NCI-H2196 (cell line): ENCODE measurements at regions not wholly inside any gene's neighbourhood (a gene's known extent, or its start where the extent isn't known, plus 50 kb on each side); places are given as distances from the start of the nearest gene placed in this dataset.

ENCODE experiments used
- DNase-seq: peaks from one replicate; lab custom pipeline; 2025; ENCODE audit not compliant: unreplicated experiment; lab: John Stamatoyannopoulos, UW

GRCh38 chr5:33361781-33362180 is 79.0 kb upstream of the TARS1 start:
- DNase-seq, result no peak

DNA sequence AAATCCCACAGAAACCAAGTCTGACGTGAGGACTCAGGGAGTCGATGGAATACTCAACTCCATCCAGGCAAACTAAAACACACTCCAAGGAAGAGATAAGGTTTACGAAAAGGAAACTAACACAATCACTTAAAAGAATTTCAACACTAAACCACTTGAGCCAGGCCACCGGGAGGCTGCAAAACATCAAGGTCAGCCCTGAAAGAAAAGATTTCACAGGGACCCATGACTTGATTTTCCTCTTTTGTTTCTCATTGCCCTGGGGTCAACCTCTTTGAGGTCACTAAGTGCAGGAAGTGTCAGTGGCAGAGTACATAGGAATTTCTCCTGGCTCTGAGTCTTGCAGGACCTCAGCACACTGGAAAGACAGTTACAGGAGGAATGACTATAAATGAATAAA is 77.8 kb upstream of the TARS1 start:
- no peak for DNase-seq

GRCh38 chr5:33363537-33363936 is 77.2 kb upstream of the TARS1 start:
- no peak for DNase-seq

- DNase-seq, result no peak
Observed at GRCh38 chr5:33364406-33364805, 76.4 kb upstream of the TARS1 start.

DNA sequence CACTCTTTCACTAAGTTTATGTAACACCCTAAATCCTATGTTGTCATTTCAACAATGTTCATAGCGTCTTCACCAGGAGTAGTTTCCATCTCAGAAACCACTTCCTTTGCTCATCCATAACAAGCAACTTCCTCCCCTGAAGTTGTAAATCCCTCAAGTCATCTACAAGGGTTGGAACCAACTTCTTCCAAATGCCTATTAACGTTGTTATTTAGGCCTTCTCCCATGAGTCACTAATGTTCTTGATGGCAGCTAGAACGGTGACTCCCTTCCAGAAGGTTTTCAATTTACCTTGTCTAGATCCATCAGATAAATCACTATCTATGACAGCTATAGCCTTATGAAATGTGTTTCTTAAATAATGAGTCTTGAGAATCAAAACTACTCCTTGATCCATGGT is 73.3 kb upstream of the TARS1 start:
- no peak for DNase-seq

DNA sequence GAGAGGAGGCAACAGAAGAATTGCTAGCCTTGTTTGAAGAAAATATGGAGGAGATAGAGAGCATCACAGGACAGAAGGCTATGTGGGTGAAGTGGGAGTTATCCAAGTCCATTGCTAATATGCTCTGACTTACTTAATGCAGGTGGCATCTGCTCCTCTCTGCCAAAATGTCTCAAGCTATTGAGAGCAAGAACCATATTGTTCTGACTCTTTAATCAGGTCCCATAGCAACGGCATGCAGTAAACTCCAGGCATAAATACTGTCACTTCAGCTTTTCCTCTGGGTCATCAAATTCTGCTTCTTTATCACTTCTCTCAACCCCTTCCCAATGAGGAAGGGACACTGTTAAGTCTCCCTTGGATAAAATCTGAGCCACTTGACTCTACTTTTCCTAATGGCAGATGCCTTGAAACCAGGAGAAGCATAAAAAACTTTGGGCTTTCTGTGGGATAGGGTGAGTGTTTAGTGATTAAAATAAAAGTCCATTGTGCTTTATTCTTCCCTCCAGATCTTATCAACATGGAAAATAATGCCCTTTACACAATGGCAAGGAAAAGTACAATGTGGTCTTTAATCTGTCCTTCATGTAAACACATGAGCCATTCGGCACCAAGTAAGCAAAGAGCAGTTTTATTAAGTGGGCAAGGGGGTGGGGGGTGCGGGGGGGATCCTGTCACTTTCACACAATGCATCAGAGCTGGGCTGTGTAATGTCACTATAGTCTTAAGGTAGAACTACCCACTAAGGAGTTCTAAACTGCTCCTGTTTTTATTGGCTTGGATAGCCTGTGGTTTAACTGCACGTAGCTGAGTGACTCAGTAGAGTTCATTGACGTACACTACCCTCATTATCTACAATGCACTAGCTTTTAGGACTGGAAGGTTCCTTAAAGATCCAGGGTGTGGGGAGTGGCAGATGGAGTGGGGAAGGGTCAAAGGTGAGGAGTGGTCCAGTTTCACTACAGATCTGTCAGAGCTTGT is 71.0 kb upstream of the TARS1 start:
- no peak for DNase-seq

GRCh38 chr5:33370466-33370859 is 70.3 kb upstream of the TARS1 start:
- no peak for DNase-seq

DNA sequence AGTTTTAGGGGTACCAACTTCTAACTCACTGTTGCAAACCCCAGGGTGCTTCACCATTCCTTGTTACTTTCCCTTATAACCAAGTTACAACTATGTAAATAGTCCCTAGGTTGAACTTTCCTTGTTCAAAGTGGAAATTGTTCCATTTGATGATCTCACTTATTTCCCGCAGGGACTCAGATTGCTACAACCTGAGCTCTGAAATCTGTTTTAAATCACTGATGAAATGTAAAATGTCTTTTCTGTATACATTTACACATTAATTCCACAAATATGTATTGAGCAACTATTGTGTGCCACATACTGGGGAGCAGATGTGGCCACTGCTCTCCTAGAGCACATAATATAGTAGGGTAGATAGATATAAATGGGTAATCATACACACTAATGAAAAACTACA is 69.1 kb upstream of the TARS1 start:
- no peak for DNase-seq

DNA sequence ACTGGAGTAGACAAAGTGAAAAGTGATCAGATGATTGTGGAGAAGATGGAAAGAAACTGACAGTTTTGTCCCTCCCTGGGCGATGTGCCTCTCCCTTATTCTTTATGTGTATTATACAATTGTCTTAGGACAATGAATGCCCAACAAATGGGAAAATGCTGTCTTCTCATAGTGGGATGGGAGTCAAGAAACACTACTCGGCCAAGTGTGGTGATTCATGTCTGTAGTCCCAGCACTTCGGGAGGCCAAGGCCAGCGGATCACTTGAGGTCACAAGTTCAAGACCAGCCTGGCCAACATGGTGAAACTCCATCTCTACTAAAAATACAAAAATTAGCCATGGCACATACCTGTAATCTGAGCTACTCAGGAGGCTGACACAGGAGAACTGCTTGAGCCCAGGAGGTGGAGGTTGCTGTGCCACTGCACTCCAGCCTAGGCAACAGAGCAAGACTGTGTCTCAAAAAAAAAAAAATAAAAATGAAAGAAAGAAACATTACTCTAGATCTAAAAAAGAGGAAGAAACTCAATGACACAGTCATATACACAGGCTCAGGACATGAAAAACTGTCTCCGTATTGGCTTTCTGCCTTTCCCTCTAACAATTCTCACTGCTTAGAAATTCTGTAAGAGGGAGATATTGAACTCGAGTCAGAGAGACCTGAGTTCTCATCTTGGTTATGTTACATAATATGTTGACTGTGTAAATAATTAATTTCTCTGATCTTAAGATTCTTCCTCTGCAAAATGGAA is 67.9 kb upstream of the TARS1 start:
- DNase-seq, result no peak

DNA sequence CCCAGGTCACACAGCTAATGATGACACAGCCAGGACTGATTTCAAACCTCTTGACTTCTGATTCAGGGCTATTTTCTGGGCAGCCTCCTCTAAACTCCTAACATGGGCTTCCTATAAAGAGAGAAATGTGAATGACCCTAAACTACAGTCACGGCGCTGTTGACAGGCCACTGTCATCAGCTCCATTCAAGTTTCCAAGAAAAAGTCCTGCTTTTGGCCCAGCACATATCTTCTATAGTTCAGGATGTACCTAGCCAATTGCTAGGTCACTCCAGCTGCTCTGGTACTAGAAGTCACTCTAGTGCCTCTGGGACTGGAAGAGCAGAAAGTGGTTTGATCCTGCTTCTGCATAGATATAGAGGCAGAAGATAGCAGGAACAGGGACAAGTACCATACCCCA is 64.9 kb upstream of the TARS1 start:
- no peak for DNase-seq

GRCh38 chr5:33379757-33380156 is 61.0 kb upstream of the TARS1 start:
- no peak for DNase-seq

DNA sequence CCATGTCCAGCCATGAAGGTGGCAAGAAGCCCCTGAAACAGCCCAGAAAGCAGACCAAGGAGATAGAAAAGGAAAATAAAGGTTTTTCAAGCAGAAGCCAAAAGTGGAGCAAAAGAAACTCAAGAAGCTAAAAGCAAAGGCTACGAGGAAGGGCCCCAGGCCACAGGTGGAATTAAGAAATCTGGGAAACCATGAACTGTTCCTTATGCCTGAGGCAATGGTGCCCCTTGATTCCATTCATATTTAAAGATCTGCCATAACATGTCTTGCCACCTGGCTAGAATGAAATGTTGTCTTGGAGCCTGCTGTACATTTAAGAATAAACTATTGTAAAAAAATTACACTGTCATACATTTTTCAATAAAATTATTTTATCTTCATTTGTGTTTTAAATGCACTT is 59.5 kb upstream of the TARS1 start:
- DNase-seq, result no peak
